Mucosa of descending colon (tissue), 3 donors: ENCODE measurements at regions not wholly inside any gene's neighbourhood (a gene's known extent, or its start where the extent isn't known, plus 50 kb on each side); places are given as distances from the start of the nearest gene placed in this dataset.
A peak's percentile ranks its signal among the peaks of the same experiment; 100 is the strongest.

ENCODE experiments used
- ATAC-seq: fragments of 200-7000 bp; cut with Tn5 transposase; one replicate; pipeline ENCODE4 v1.9.1; 2020; ENCODE audit warnings: mild to moderate bottlenecking, moderate library complexity
- DNase-seq, 3 donors: peaks; one replicate each; pipeline ENCODE4 v3.0.0-alpha.2; 2020
- H3K36me3 ChIP-seq: fragments of 200-600 bp; one replicate; pipeline ENCODE4 v1.8.0; 2021; ENCODE audit warnings: low read depth, mild to moderate bottlenecking
- H3K4me1 ChIP-seq: fragments of 200-600 bp; one replicate; pipeline ENCODE4 v1.8.0; 2021; ENCODE audit warnings: low read depth, mild to moderate bottlenecking
- H3K4me3 ChIP-seq: fragments of 200-600 bp; one replicate; pipeline ENCODE4 v1.8.0; 2021; ENCODE audit warnings: mild to moderate bottlenecking
- H3K9me3 ChIP-seq: fragments of 200-600 bp; one replicate; pipeline ENCODE4 v1.8.0; 2021; ENCODE audit warnings: mild to moderate bottlenecking
- intact Hi-C, 2 donors: fragments of 100-400 bp; cut with DNase I in 1 of 2; cut with micrococcal nuclease in 1 of 2; formaldehyde crosslinking; loops; one replicate each; pipeline versions ENCODE4 v1.11.0 to v1.11.1; 2022; cut with DNase I, micrococcal nuclease
- TF ChIP-seq, protein P1 (sequence below): fragments of 200-600 bp; IDR thresholded peaks from one replicate; pipeline ENCODE4 v1.8.0; 2022; ENCODE audit warnings: antibody characterized with exemption, mild to moderate bottlenecking
- donor health status: DM: no; HTN: no; CAD: no; lungs with moderate emphysema.
- donor health status: DM: no; HTN: no; CAD: no.
- donor health status: DM: no; HTN: yes; CAD: no.

- TF ChIP-seq, protein P1, sequence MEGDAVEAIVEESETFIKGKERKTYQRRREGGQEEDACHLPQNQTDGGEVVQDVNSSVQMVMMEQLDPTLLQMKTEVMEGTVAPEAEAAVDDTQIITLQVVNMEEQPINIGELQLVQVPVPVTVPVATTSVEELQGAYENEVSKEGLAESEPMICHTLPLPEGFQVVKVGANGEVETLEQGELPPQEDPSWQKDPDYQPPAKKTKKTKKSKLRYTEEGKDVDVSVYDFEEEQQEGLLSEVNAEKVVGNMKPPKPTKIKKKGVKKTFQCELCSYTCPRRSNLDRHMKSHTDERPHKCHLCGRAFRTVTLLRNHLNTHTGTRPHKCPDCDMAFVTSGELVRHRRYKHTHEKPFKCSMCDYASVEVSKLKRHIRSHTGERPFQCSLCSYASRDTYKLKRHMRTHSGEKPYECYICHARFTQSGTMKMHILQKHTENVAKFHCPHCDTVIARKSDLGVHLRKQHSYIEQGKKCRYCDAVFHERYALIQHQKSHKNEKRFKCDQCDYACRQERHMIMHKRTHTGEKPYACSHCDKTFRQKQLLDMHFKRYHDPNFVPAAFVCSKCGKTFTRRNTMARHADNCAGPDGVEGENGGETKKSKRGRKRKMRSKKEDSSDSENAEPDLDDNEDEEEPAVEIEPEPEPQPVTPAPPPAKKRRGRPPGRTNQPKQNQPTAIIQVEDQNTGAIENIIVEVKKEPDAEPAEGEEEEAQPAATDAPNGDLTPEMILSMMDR: no peak
- Histone ChIP-seq H3K4me3 (no peak overlapping the region), H3K4me1 (peaks cover 10% of the 10 kb centered on the region), H3K36me3 (no peaks in the 10 kb centered on the region), H3K9me3 (no peaks in the 10 kb centered on the region)
- no peak for ATAC-seq
- no peak for DNase-seq
- intact Hi-C loops: no loop called here
These were observed 76.8 kb upstream of the KLF6 start for GRCh38 chr10:3861795-3862194.

DNA sequence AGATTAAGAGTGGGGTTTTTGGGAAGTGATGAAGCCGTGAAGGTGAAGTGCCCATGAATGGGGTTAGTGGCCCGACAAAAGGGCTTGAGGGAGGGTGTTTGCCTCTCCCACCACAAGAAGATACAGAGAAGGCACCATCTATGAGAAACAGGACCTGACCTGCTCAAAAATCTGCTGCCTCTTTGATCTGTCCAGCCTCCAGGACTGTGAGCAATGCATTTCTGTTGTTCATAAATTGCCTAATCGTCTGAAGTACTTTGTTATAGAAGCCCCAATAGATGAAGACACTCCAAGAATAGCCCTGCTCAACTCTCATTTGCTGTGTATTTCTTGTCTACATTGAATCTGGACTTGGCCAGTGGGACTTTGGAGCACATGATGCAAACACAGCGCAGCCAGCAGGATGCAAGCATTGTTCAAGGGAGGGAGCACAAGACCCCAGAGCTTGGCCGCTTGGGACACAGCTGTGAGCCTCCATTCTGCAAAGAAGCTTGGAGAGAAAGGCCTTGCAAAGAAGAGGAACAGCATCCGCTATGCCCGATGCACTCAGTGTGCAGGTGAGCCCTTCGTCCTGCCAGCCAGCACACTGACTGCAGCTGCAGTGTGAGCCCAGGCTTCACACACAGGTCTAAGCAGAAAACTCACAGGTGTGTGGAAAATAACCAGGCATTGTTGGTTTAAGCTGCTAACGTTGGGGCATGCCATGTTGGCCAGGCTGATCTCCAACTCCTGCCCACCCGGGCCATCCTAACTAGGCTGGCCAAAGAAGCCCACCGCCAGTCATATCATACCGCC is 73.2 kb upstream of the KLF6 start:
- TF ChIP-seq, protein P1: no peak
- intact Hi-C loops: loop anchor here in 1 of 2 donors (10.0 kb wide), 1 partner anchor 73 kb away; the partner anchor contains the start of gene KLF6
- H3K36me3 ChIP-seq: no peaks in the 10 kb centered on the region
- ATAC-seq (no peak), DNase-seq (no peak)
- H3K4me1 ChIP-seq: peaks cover 9% of the 10 kb centered on the region
- no peaks in the 10 kb centered on the region for H3K9me3 ChIP-seq
- no peak overlapping the region for H3K4me3 ChIP-seq

GRCh38 chr10:3857318-3857717 is 72.3 kb upstream of the KLF6 start:
- H3K4me3 ChIP-seq: no peak overlapping the region
- no peaks in the 10 kb centered on the region for H3K9me3 ChIP-seq
- intact Hi-C loops: loop anchor here in 1 of 2 donors (10.0 kb wide), 1 partner anchor 73 kb away; the partner anchor contains the start of gene KLF6
- H3K36me3 ChIP-seq: no peaks in the 10 kb centered on the region
- H3K4me1 ChIP-seq: peaks cover 16% of the 10 kb centered on the region
- DNase-seq: no peak
- TF ChIP-seq, protein P1: no peak
- no peak for ATAC-seq

- intact Hi-C loops: loop anchor here in 1 of 2 donors (10.0 kb wide), 1 partner anchor 72 kb away; the partner anchor contains the start of gene KLF6
- peaks cover 22% of the 10 kb centered on the region for H3K4me1 ChIP-seq
- DNase-seq: no peak
- H3K36me3 ChIP-seq: no peaks in the 10 kb centered on the region
- ATAC-seq: no peak
- H3K9me3 ChIP-seq: no peaks in the 10 kb centered on the region
- TF ChIP-seq, protein P1: no peak
- no peak overlapping the region for H3K4me3 ChIP-seq
These were observed 71.6 kb upstream of the KLF6 start for GRCh38 chr10:3856593-3856992.

- intact Hi-C loops: loop anchor here in 1 of 2 donors (10.0 kb wide), 1 partner anchor 69 kb away; the partner anchor contains the start of gene KLF6
These were observed 68.7 kb upstream of the KLF6 start for GRCh38 chr10:3853547-3854303.

More at GRCh38 chr10:3853547-3854303, 68.7 kb upstream of the KLF6 start:
- Histone ChIP-seq H3K4me1 (peaks cover 35% of the 10 kb centered on the region), H3K36me3 (no peaks in the 10 kb centered on the region), H3K9me3 (no peaks in the 10 kb centered on the region), H3K4me3 (no peak overlapping the region)
- ATAC-seq: peak; percentile 71
- TF ChIP-seq, protein P1: no peak
- DNase-seq: peak in 2 of 3 donors; percentile 55 to 82
